ENCODE measurements at regions not wholly inside any gene's neighbourhood (a gene's known extent, or its start where the extent isn't known, plus 50 kb on each side); places are given as distances from the start of the nearest gene placed in this dataset.
A peak's percentile ranks its signal among the peaks of the same experiment; 100 is the strongest.

GRCh38 chr9:89933578-89933977 lies 328.8 kb downstream of the GADD45G start:
- H3K4me1 ChIP-seq (replicated peaks in 1 of 2): peaks cover 0 to 17% of the 10 kb centered on the region in 2 donors
- no peaks in the 10 kb centered on the region for H3K9me3 ChIP-seq (replicated peaks in 1 of 3)
- no peaks in the 10 kb centered on the region for H3K27me3 ChIP-seq
- DNase-seq: no peak
- intact Hi-C loops (cut with DNase I): no loop called here
- no peak overlapping the region for H3K27ac ChIP-seq
- H3K36me3 ChIP-seq (replicated peaks in 1 of 2): no peaks in the 10 kb centered on the region
- WGBS, 4 donors: 74 to 85% (median 75%) methylated on average over 4 of the region's 4 CpGs
- no peak overlapping the region for H3K4me3 ChIP-seq
- no peak for TF ChIP-seq POLR2A (IDR thresholded peaks at IDR 0.05)
- TF ChIP-seq, protein P1, sequence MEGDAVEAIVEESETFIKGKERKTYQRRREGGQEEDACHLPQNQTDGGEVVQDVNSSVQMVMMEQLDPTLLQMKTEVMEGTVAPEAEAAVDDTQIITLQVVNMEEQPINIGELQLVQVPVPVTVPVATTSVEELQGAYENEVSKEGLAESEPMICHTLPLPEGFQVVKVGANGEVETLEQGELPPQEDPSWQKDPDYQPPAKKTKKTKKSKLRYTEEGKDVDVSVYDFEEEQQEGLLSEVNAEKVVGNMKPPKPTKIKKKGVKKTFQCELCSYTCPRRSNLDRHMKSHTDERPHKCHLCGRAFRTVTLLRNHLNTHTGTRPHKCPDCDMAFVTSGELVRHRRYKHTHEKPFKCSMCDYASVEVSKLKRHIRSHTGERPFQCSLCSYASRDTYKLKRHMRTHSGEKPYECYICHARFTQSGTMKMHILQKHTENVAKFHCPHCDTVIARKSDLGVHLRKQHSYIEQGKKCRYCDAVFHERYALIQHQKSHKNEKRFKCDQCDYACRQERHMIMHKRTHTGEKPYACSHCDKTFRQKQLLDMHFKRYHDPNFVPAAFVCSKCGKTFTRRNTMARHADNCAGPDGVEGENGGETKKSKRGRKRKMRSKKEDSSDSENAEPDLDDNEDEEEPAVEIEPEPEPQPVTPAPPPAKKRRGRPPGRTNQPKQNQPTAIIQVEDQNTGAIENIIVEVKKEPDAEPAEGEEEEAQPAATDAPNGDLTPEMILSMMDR (IDR thresholded peaks at IDR 0.05): no peak

- no peak overlapping the region for H3K4me3 ChIP-seq
- H3K4me1 ChIP-seq (replicated peaks in 1 of 2): peaks cover 0 to 5% of the 10 kb centered on the region in 2 donors
- no peaks in the 10 kb centered on the region for H3K36me3 ChIP-seq (replicated peaks in 1 of 2)
- no peaks in the 10 kb centered on the region for H3K9me3 ChIP-seq (replicated peaks in 1 of 3)
- TF ChIP-seq, protein P1 (IDR thresholded peaks at IDR 0.05): no peak
- no peak for TF ChIP-seq POLR2A (IDR thresholded peaks at IDR 0.05)
- H3K27me3 ChIP-seq: no peaks in the 10 kb centered on the region
- 94 to 98% (median 97%) methylated on average over 6 of the region's 6 CpGs for WGBS, 4 donors
- intact Hi-C loops (cut with DNase I): no loop called here
- peak in 1 of 7 donors; percentile 32 for DNase-seq
- H3K27ac ChIP-seq: no peak overlapping the region
Observed at GRCh38 chr9:89935115-89935514, 330.3 kb downstream of the GADD45G start.

DNA sequence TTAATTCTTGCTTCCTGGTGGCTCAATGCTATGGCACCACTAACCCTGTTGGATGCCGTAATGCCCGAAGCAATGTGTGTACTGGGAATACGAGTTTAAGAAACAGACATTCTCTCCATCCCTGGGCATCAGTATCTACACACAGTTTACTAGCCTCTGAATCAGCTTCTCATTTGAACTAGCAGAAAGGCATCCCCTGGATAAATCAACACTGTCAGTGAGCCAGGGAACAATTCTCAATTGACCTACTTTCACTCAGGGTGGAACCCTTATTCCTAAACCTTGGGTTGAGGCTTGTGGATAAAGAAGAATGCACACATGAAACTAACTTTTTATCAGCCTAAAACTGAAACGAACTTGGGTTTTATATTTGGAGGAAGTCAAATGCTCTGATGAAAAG lies 331.0 kb downstream of the GADD45G start:
- DNase-seq: no peak
- Histone ChIP-seq H3K27me3 (no peaks in the 10 kb centered on the region), H3K36me3 (replicated peaks in 1 of 2) (no peaks in the 10 kb centered on the region), H3K9me3 (replicated peaks in 1 of 3) (no peaks in the 10 kb centered on the region), H3K27ac (no peak overlapping the region), H3K4me3 (no peak overlapping the region), H3K4me1 (replicated peaks in 1 of 2) (peaks cover 1 to 3% of the 10 kb centered on the region in 2 donors)
- intact Hi-C loops (cut with DNase I): no loop called here
- 55 to 71% (median 66%) methylated on average over 4 of the region's 4 CpGs for WGBS, 4 donors
- TF ChIP-seq POLR2A (IDR thresholded peaks at IDR 0.05): no peak
- TF ChIP-seq, protein P1 (IDR thresholded peaks at IDR 0.05): no peak

GRCh38 chr9:89937051-89937450 lies 332.2 kb downstream of the GADD45G start:
- H3K4me1 ChIP-seq (replicated peaks in 1 of 2): peaks cover 10 to 15% of the 10 kb centered on the region in 2 donors
- TF ChIP-seq POLR2A (IDR thresholded peaks at IDR 0.05): no peak
- TF ChIP-seq, protein P1 (IDR thresholded peaks at IDR 0.05): no peak
- DNase-seq: no peak
- H3K9me3 ChIP-seq (replicated peaks in 1 of 3): no peaks in the 10 kb centered on the region
- H3K27me3 ChIP-seq: no peaks in the 10 kb centered on the region
- no peak overlapping the region for H3K4me3 ChIP-seq
- H3K36me3 ChIP-seq (replicated peaks in 1 of 2): no peaks in the 10 kb centered on the region
- 90 to 96% (median 94%) methylated on average over 2 of the region's 2 CpGs for WGBS, 4 donors
- no peak overlapping the region for H3K27ac ChIP-seq
- intact Hi-C loops (cut with DNase I): no loop called here
